ENCODE measurements at regions not wholly inside any gene's neighbourhood (a gene's known extent, or its start where the extent isn't known, plus 50 kb on each side); places are given as distances from the start of the nearest gene placed in this dataset.

GRCh38 chr13:109447667-109448066, 338.7 kb downstream of the IRS2 start:
- no peaks in the 10 kb centered on the region for H3K27me3 ChIP-seq (replicated peaks in 1 of 2; ENCODE audit: control insufficient read depth in 2 of 2, insufficient read depth in 2 of 2, low read length in 1 of 2)
- POLR2A ChIA-PET, result no interaction called here
- SMC1A ChIA-PET (ENCODE audit: uncharacterized antibody, unreplicated experiment), result no interaction called here
- H3K4me2 ChIP-seq (ENCODE audit: control insufficient read depth, insufficient read depth), result no peak overlapping the region
- no peaks in the 10 kb centered on the region for H3K4me1 ChIP-seq (ENCODE audit: control insufficient read depth, insufficient read depth, low read length)
- no peaks in the 10 kb centered on the region for H3K36me3 ChIP-seq (ENCODE audit: control insufficient read depth in 2 of 2, insufficient read depth in 2 of 2, low read length in 1 of 2)
- WGBS (ENCODE audit: insufficient coverage, insufficient replicate concordance, low lambda C conversion rate, missing lambda C conversion rate), result 24% methylated on average over 4 of the region's 4 CpGs
- in situ Hi-C loops (cut with MboI) (no loop called here), intact Hi-C loops (cut with micrococcal nuclease; ENCODE audit: unreplicated experiment) (no loop called here)
- no peaks in the 10 kb centered on the region for H4K20me1 ChIP-seq (ENCODE audit: control insufficient read depth, insufficient read depth)
- TF ChIP-seq STAT1 (conservative IDR thresholded peaks at IDR 0.05) (no peak), RUNX3 (IDR thresholded peaks at IDR 0.05; ENCODE audit: low read length) (no peak), IRF5 (IDR thresholded peaks at IDR 0.05; ENCODE audit: borderline replicate concordance) (no peak), HDAC2 (IDR thresholded peaks at IDR 0.05) (no peak), POU2F2 (IDR thresholded peaks at IDR 0.05; ENCODE audit: borderline replicate concordance, low read depth, low read length) (no peak), RAD51 (IDR thresholded peaks at IDR 0.05) (no peak), RELB (IDR thresholded peaks at IDR 0.05; ENCODE audit: low read depth) (no peak), EED (IDR thresholded peaks at IDR 0.05; ENCODE audit: low read depth) (no peak), CBX3 (IDR thresholded peaks at IDR 0.05; ENCODE audit: borderline replicate concordance, low read depth) (no peak), SMAD5 (IDR thresholded peaks at IDR 0.05; ENCODE audit: low read depth) (no peak), SMAD1 (IDR thresholded peaks at IDR 0.05; ENCODE audit: low read depth, partially characterized antibody) (no peak), PML (IDR thresholded peaks at IDR 0.05; ENCODE audit: low read length) (no peak), ZNF217 (IDR thresholded peaks at IDR 0.05) (no peak), NBN (IDR thresholded peaks at IDR 0.05) (no peak)
- TF ChIP-seq, protein P1, sequence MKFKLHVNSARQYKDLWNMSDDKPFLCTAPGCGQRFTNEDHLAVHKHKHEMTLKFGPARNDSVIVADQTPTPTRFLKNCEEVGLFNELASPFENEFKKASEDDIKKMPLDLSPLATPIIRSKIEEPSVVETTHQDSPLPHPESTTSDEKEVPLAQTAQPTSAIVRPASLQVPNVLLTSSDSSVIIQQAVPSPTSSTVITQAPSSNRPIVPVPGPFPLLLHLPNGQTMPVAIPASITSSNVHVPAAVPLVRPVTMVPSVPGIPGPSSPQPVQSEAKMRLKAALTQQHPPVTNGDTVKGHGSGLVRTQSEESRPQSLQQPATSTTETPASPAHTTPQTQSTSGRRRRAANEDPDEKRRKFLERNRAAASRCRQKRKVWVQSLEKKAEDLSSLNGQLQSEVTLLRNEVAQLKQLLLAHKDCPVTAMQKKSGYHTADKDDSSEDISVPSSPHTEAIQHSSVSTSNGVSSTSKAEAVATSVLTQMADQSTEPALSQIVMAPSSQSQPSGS (IDR thresholded peaks at IDR 0.05; ENCODE audit: low read length), result no peak
- TF ChIP-seq, protein P2, sequence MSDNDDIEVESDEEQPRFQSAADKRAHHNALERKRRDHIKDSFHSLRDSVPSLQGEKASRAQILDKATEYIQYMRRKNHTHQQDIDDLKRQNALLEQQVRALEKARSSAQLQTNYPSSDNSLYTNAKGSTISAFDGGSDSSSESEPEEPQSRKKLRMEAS (IDR thresholded peaks at IDR 0.05; ENCODE audit: low read depth, low read length), result no peak
- H3K9me3 ChIP-seq (replicated peaks; ENCODE audit: control insufficient read depth, insufficient read depth, low read length), result no peaks in the 10 kb centered on the region; the same call in 2 of the 3 replicates
- no peak overlapping the region for H3K27ac ChIP-seq (ENCODE audit: control insufficient read depth, insufficient read depth)
- H3K79me2 ChIP-seq (ENCODE audit: control insufficient read depth, insufficient read depth, low read length), result no peaks in the 10 kb centered on the region
- CTCF ChIA-PET, result no interaction called here
- no peak overlapping the region for H2AFZ ChIP-seq (ENCODE audit: control insufficient read depth, low read depth, low read length)
- RAD21 ChIA-PET (ENCODE audit: unreplicated experiment), result no interaction called here
- no peak overlapping the region for H3K9ac ChIP-seq (ENCODE audit: control insufficient read depth, insufficient read depth, low read length)
- no peak for DNase-seq (ENCODE audit: low read depth, low spot score)
- no peak overlapping the region for H3K4me3 ChIP-seq
- no peak for ATAC-seq
- BruUV-seq (replicated peaks), result no TSS peak
- FAIRE-seq, result no peak

All from GM12878 (cell line).